GM10266 (cell line): ENCODE measurements at regions not wholly inside any gene's neighbourhood (a gene's known extent, or its start where the extent isn't known, plus 50 kb on each side); places are given as distances from the start of the nearest gene placed in this dataset.

Experiments
- DNase-seq: peaks from one replicate; pipeline ENCODE4 v3.0.0; 2012; ENCODE audit errors: extremely low spot score
- CTCF ChIP-seq: IDR thresholded peaks from 2 replicates; pipeline ENCODE4 v1.5.1; 2012; ENCODE audit warnings: mild to moderate bottlenecking, low read depth; ENCODE audit not compliant: control insufficient read depth, insufficient read depth; ENCODE audit errors: missing control alignments

- no peak for DNase-seq
- no peak for TF ChIP-seq CTCF
These were observed 228.5 kb downstream of the ATP23 start for GRCh38 chr12:58169826-58170225.

- DNase-seq, result no peak
These were observed 230.5 kb downstream of the ATP23 start for GRCh38 chr12:58171914-58172313.

GRCh38 chr12:58172433-58173073, 231.2 kb downstream of the ATP23 start:
- no peak for TF ChIP-seq CTCF
- no peak for DNase-seq

More at GRCh38 chr12:58171914-58172313, 230.5 kb downstream of the ATP23 start:
- no peak for TF ChIP-seq CTCF

GRCh38 chr12:58174316-58174715, 232.9 kb downstream of the ATP23 start:
- DNase-seq, result no peak
- TF ChIP-seq CTCF, result no peak

DNA sequence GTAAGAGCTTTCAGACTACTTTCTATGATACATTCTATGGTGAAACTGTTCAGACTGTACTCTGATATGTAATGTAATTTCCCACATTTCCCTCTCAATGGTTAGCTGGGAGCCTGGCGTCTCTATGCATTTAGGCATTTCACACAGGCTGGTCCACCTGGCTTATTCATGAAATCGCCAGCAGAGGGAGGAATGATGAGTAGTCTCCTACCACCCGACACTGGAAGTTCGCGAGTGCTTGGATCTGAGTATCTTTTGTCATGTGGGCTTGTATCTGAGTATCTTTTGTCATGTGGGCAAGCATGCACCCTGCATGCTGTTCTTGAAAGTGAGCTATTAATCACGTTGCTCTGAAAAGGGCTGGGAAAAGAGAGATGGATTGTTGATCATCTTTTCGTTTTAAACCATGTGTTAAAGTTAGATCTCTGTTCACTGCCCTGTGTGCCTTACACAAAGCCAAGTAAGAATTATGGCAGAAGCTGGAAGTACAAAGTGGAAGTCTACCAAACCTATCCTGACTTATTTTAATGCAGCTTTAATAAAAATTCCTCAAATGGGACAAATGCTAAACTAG, 235.0 kb downstream of the ATP23 start:
- no peak for DNase-seq

GRCh38 chr12:58177366-58177765, 236.0 kb downstream of the ATP23 start:
- no peak for TF ChIP-seq CTCF
- DNase-seq, result no peak

More for the DNA sequence above, 235.0 kb downstream of the ATP23 start:
- TF ChIP-seq CTCF, result no peak

- TF ChIP-seq CTCF, result no peak
These were observed 242.8 kb downstream of the ATP23 start for GRCh38 chr12:58184212-58184611.

More at GRCh38 chr12:58184212-58184611, 242.8 kb downstream of the ATP23 start:
- no peak for DNase-seq
